DND-41 (cell line): ENCODE measurements at regions not wholly inside any gene's neighbourhood (a gene's known extent, or its start where the extent isn't known, plus 50 kb on each side); places are given as distances from the start of the nearest gene placed in this dataset.

Source experiments
- ATAC-seq: fragments of 200-7000 bp; cut with Tn5 transposase; 3 replicates; pipeline ENCODE4 v1.9.1; 2021; ENCODE audit warnings: low read depth; ENCODE audit not compliant: insufficient read depth
- DNase-seq: peaks from one replicate; pipeline ENCODE4 v3.0.0-alpha.2; 2020
- H2AFZ ChIP-seq: 2 replicates; pipeline ENCODE4 v1.6.0; 2012; ENCODE audit warnings: low read depth, low read length
- H3K27ac ChIP-seq: 2 replicates; pipeline ENCODE4 v1.5.1; 2012; ENCODE audit warnings: low read length, inconsistent platforms
- H3K27me3 ChIP-seq: fragments of 200-600 bp; sonication (generic); 2 replicates; pipeline ENCODE4 v1.6.0; 2012; ENCODE audit warnings: low read length, mild to moderate bottlenecking, inconsistent platforms; ENCODE audit not compliant: insufficient read depth, poor library complexity
- H3K36me3 ChIP-seq: 2 replicates; pipeline ENCODE4 v1.5.1; 2012; ENCODE audit warnings: low read length, inconsistent platforms; ENCODE audit not compliant: insufficient read depth
- H3K4me1 ChIP-seq: 2 replicates; pipeline ENCODE4 v1.5.1; 2012; ENCODE audit warnings: mild to moderate bottlenecking, low read length; ENCODE audit not compliant: insufficient read depth
- H3K4me2 ChIP-seq: 2 replicates; pipeline ENCODE4 v1.6.0; 2012; ENCODE audit warnings: mild to moderate bottlenecking, moderate library complexity, low read length, inconsistent platforms; ENCODE audit not compliant: insufficient read depth
- H3K4me3 ChIP-seq, 2 experiments: fragments of 200-600 bp in 1 of 2; shearing (Covaris generic) in 1 of 2; 2 replicates each; pipeline ENCODE4 v1.5.1; 2012 to 2016; ENCODE audit warnings: inconsistent platforms in 2 of 2, low read length in 2 of 2, mild to moderate bottlenecking in 2 of 2, low read depth in 1 of 2, moderate library complexity in 1 of 2
- H3K79me2 ChIP-seq: 2 replicates; pipeline ENCODE4 v1.6.0; 2012; ENCODE audit warnings: low read length, inconsistent platforms; ENCODE audit not compliant: insufficient read depth
- H3K9ac ChIP-seq: 2 replicates; pipeline ENCODE4 v1.6.0; 2012; ENCODE audit warnings: low read depth, mild to moderate bottlenecking, inconsistent platforms, low read length, moderate library complexity
- H3K9me3 ChIP-seq: 2 replicates; pipeline ENCODE4 v1.5.1; 2012; ENCODE audit warnings: low read length, moderate library complexity, mild to moderate bottlenecking, inconsistent platforms; ENCODE audit not compliant: insufficient read depth, severe bottlenecking
- H4K20me1 ChIP-seq: 2 replicates; pipeline ENCODE4 v1.6.0; 2012; ENCODE audit warnings: low read length; ENCODE audit not compliant: insufficient read depth
- EZH2 ChIP-seq: IDR thresholded peaks from 3 replicates; pipeline ENCODE4 v1.6.1; 2012; ENCODE audit warnings: borderline replicate concordance, low read depth, mild to moderate bottlenecking, moderate library complexity, low read length, inconsistent platforms; ENCODE audit not compliant: severe bottlenecking
- TF ChIP-seq, protein P1 (sequence below): IDR thresholded peaks from 2 replicates; pipeline ENCODE4 v1.5.1; 2012; ENCODE audit warnings: borderline replicate concordance, low read length, moderate library complexity, mild to moderate bottlenecking; ENCODE audit not compliant: poor library complexity, severe bottlenecking; ENCODE audit errors: extremely low read depth

DNA sequence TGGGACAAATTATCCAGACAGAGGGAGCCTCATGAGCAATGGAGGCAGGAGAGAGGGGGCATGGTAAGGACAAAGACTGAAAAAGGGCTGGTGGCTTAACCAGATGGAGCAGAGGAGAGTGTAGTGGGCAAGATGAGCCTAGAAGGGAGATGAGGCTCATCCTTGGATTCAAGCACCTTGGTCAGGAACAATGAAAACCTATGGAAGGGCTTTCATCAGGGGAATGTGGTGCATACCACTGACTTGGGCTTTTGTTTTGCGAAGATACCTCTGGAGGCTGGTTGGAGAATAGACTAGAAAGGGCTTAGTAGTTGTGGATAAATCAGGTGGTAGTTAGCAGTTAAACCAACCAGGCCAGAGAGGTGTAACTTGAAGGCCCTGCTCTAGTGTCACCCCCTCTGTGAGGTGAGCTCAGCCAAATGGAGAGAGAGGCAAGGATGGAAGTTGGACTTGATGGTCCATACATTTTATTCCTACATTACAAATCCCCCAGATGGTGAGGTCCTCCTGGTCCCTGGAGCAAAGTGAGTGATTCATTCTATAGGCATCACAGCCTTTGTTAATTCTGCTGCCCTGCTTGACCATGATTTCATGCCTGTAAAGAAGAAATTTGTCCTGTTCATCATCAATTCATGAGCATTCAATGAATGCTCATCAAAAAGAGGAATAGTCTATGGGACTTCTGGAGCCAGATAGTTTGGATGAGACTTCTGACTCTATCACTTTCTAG, 264.8 kb upstream of the IGFBP7 start:
- ATAC-seq (no peak), DNase-seq (no peak)
- Histone ChIP-seq H3K9ac (no peak overlapping the region), H3K4me3 (no peak overlapping the region), H4K20me1 (no peaks in the 10 kb centered on the region), H3K36me3 (no peaks in the 10 kb centered on the region), H3K4me1 (no peaks in the 10 kb centered on the region), H3K27me3 (no peaks in the 10 kb centered on the region), H3K79me2 (no peaks in the 10 kb centered on the region), H3K27ac (no peak overlapping the region), H3K4me2 (no peak overlapping the region), H3K9me3 (no peaks in the 10 kb centered on the region), H2AFZ (no peak overlapping the region)
- TF ChIP-seq, protein P1, sequence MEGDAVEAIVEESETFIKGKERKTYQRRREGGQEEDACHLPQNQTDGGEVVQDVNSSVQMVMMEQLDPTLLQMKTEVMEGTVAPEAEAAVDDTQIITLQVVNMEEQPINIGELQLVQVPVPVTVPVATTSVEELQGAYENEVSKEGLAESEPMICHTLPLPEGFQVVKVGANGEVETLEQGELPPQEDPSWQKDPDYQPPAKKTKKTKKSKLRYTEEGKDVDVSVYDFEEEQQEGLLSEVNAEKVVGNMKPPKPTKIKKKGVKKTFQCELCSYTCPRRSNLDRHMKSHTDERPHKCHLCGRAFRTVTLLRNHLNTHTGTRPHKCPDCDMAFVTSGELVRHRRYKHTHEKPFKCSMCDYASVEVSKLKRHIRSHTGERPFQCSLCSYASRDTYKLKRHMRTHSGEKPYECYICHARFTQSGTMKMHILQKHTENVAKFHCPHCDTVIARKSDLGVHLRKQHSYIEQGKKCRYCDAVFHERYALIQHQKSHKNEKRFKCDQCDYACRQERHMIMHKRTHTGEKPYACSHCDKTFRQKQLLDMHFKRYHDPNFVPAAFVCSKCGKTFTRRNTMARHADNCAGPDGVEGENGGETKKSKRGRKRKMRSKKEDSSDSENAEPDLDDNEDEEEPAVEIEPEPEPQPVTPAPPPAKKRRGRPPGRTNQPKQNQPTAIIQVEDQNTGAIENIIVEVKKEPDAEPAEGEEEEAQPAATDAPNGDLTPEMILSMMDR, result no peak
- no peak for TF ChIP-seq EZH2

DNA sequence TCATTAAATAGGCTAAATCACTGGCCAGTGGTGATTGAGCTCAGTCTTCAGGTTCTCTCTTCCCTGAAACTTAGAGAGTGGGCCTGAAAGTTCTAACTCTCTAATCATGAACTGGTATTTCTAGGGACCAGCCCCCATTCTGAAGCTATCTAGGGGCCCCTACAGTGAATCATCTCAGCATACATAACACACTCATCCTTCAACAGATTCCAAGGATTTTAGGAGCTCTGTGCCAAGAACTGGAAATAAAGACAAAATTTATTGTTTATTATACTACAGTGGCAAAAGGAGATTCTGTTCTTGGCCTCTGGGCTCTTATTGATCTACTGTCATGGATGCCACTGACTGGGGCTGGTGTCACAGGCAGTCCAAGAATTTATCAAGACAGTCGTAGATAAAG, 263.8 kb upstream of the IGFBP7 start:
- no peaks in the 10 kb centered on the region for H3K9me3 ChIP-seq
- H3K36me3 ChIP-seq, result no peaks in the 10 kb centered on the region
- TF ChIP-seq, protein P1, result no peak
- TF ChIP-seq EZH2, result no peak
- no peaks in the 10 kb centered on the region for H3K27me3 ChIP-seq
- DNase-seq, result no peak
- H3K4me3 ChIP-seq, result no peak overlapping the region
- H4K20me1 ChIP-seq, result no peaks in the 10 kb centered on the region
- no peaks in the 10 kb centered on the region for H3K79me2 ChIP-seq
- ATAC-seq, result no peak
- no peak overlapping the region for H3K27ac ChIP-seq
- H3K4me1 ChIP-seq, result no peaks in the 10 kb centered on the region
- H3K4me2 ChIP-seq, result no peak overlapping the region
- no peak overlapping the region for H3K9ac ChIP-seq
- no peak overlapping the region for H2AFZ ChIP-seq

DNA sequence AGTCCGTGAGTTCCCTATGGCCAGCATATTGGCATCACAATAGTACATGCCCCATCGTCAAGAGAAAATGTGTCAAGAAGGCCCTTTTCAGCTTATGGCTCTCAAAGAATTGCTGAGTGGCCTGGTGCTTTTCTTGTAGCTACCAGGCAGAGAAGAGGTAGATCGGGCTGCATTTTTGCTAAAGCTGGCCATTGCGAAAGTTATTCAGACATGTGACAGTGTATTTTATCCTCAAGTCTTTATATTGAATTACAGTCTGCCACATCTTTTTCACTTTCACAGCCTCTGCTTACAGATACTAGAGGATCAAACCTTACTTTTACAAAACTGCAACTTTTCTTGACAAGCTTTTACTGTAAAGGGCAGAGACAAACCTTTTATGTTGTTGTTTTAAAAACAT, 261.5 kb upstream of the IGFBP7 start:
- no peaks in the 10 kb centered on the region for H3K4me1 ChIP-seq
- H3K9me3 ChIP-seq, result no peaks in the 10 kb centered on the region
- no peak overlapping the region for H3K4me3 ChIP-seq
- no peak overlapping the region for H3K9ac ChIP-seq
- H3K27me3 ChIP-seq, result no peaks in the 10 kb centered on the region
- H3K4me2 ChIP-seq, result no peak overlapping the region
- DNase-seq, result no peak
- H4K20me1 ChIP-seq, result no peaks in the 10 kb centered on the region
- no peak for ATAC-seq
- no peaks in the 10 kb centered on the region for H3K36me3 ChIP-seq
- H3K79me2 ChIP-seq, result no peaks in the 10 kb centered on the region
- TF ChIP-seq, protein P1, result no peak
- no peak for TF ChIP-seq EZH2
- no peak overlapping the region for H2AFZ ChIP-seq
- H3K27ac ChIP-seq, result no peak overlapping the region
